Omental fat pad (tissue), 3 donors: ENCODE measurements at regions not wholly inside any gene's neighbourhood (a gene's known extent, or its start where the extent isn't known, plus 50 kb on each side); places are given as distances from the start of the nearest gene placed in this dataset.

ENCODE experiments used
- ATAC-seq: fragments of 150-250 bp; one replicate; pipeline ENCODE4 v1.9.1; 2016; ENCODE audit warnings: mild to moderate bottlenecking, moderate library complexity; ENCODE audit not compliant: low FRiP score
- DNase-seq: peaks from one replicate; pipeline ENCODE4 v3.0.0-alpha.2; 2019; ENCODE audit warnings: low spot score
- TF ChIP-seq, protein P1 (sequence below), 3 donors: fragments of 450-650 bp; IDR thresholded peaks; one replicate each; pipeline ENCODE4 v1.5.1; 2016 to 2017; ENCODE audit warnings: antibody characterized with exemption in 3 of 3, mild to moderate bottlenecking in 3 of 3, moderate library complexity in 2 of 3

GRCh38 chr7:50205011-50205410 is 99.5 kb upstream of the IKZF1 start:
- ATAC-seq (no peak), DNase-seq (no peak)
- TF ChIP-seq, protein P1, sequence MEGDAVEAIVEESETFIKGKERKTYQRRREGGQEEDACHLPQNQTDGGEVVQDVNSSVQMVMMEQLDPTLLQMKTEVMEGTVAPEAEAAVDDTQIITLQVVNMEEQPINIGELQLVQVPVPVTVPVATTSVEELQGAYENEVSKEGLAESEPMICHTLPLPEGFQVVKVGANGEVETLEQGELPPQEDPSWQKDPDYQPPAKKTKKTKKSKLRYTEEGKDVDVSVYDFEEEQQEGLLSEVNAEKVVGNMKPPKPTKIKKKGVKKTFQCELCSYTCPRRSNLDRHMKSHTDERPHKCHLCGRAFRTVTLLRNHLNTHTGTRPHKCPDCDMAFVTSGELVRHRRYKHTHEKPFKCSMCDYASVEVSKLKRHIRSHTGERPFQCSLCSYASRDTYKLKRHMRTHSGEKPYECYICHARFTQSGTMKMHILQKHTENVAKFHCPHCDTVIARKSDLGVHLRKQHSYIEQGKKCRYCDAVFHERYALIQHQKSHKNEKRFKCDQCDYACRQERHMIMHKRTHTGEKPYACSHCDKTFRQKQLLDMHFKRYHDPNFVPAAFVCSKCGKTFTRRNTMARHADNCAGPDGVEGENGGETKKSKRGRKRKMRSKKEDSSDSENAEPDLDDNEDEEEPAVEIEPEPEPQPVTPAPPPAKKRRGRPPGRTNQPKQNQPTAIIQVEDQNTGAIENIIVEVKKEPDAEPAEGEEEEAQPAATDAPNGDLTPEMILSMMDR (IDR thresholded peaks at IDR 0.05) = no peak

DNA sequence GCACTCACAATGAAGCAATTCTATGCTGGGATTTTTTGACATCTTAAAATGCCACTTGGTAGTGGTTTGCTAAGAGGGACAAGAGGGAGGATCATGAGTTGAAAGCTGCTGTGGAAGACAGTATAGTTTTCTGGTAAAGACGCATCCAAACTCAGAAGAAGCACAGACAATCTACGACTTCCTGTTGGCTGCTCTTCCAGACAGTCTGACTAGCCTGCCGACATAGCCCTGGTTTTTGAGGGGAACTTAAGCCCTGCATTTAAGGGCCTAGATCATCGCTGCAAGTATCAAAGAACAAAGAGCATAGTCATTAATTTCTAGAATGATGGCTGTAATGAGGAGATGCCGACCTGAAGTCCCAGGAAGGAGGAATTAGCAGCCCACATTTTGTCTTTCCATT is 99.9 kb upstream of the IKZF1 start:
- no peak for DNase-seq
- TF ChIP-seq, protein P1 (IDR thresholded peaks at IDR 0.05) = no peak
- ATAC-seq = no peak

- ATAC-seq (no peak), DNase-seq (no peak)
- TF ChIP-seq, protein P1 (IDR thresholded peaks at IDR 0.05) = no peak
Observed at GRCh38 chr7:50203521-50203920, 101.0 kb upstream of the IKZF1 start.

GRCh38 chr7:50202052-50202555 is 102.4 kb upstream of the IKZF1 start:
- ATAC-seq = no peak
- TF ChIP-seq, protein P1 (IDR thresholded peaks at IDR 0.05) = no peak
- DNase-seq = no peak

DNA sequence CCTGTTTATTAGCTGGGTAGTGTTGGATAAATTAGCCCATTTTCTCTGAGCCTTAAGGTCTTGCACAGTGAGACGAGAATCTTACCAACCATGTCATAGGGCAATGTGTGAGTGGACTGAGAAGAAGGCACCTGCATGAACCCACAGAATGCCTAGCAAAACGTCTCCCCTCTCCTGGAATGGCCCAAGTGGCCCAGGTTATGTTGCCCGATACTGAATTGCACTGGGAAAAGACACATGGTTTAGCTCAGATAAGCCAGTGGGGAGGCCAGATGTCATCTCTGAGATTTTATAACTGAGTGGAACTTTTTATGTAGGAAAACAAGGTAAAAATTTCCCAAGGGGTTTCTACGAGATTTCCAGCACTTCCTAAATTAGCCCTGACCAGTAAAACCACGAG is 104.7 kb upstream of the IKZF1 start:
- no peak for DNase-seq
- ATAC-seq = no peak
- TF ChIP-seq, protein P1 (IDR thresholded peaks at IDR 0.05) = no peak

GRCh38 chr7:50197549-50197948 is 104.5 kb upstream of the ZPBP start:
- peak; percentile 43 for ATAC-seq
- TF ChIP-seq, protein P1 (IDR thresholded peaks at IDR 0.05) = no peak
- no peak for DNase-seq

DNA sequence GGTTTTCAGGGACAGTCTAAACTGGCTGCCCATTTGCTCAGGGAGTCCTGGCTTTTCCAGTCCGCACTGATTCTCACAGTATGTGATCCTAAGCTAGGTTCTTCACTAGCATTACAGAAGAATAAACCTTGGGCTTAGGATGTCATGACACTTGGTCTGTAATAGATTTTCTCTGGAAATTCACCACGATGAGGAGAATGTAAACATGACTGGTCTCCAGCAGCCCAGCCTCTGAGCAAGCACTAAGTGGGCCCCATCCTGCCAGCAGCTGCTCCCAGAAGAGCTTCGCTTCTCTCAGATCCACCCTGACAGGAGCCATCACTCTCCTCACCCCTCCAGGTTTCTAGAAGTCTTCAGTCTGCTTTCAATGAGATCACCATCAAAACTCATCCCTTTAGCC is 103.7 kb upstream of the ZPBP start:
- DNase-seq = no peak
- TF ChIP-seq, protein P1 (IDR thresholded peaks at IDR 0.05) = no peak
- no peak for ATAC-seq
